Trophoblast cell (in vitro differentiated cells and primary cell): ENCODE measurements at regions not wholly inside any gene's neighbourhood (a gene's known extent, or its start where the extent isn't known, plus 50 kb on each side); places are given as distances from the start of the nearest gene placed in this dataset.

Experiments
- DNase-seq, 2 donors: peaks; one replicate each; pipeline ENCODE4 v3.0.0-alpha.2; 2016
- H2AFZ ChIP-seq: 2 replicates; pipeline ENCODE4 v1.6.1; 2013; ENCODE audit warnings: low read length, moderate library complexity, mild to moderate bottlenecking; ENCODE audit not compliant: insufficient read depth, poor library complexity
- H2AK5ac ChIP-seq: 2 replicates; pipeline ENCODE4 v1.6.1; 2013; ENCODE audit warnings: mild to moderate bottlenecking, low read length
- H2BK120ac ChIP-seq: 2 replicates; pipeline ENCODE4 v1.6.1; 2013; ENCODE audit warnings: low read length, mild to moderate bottlenecking, moderate library complexity; ENCODE audit not compliant: insufficient read depth, poor library complexity
- H2BK12ac ChIP-seq: 2 replicates; pipeline ENCODE4 v1.6.1; 2013; ENCODE audit warnings: mild to moderate bottlenecking, low read length, moderate library complexity
- H2BK5ac ChIP-seq: 2 replicates; pipeline ENCODE4 v1.6.1; 2013; ENCODE audit warnings: low read length, low read depth, moderate library complexity, mild to moderate bottlenecking; ENCODE audit not compliant: poor library complexity
- H3K14ac ChIP-seq: 2 replicates; pipeline ENCODE4 v1.6.1; 2013; ENCODE audit warnings: mild to moderate bottlenecking, low read length
- H3K18ac ChIP-seq: 2 replicates; pipeline ENCODE4 v1.6.1; 2013; ENCODE audit warnings: mild to moderate bottlenecking, low read length
- H3K23ac ChIP-seq: 2 replicates; pipeline ENCODE4 v1.6.1; 2013; ENCODE audit warnings: low read length
- H3K27ac ChIP-seq: 2 replicates; pipeline ENCODE4 v1.5.1; 2013; ENCODE audit warnings: low read depth, mild to moderate bottlenecking, inconsistent platforms, low read length, moderate library complexity
- H3K27me3 ChIP-seq: 2 replicates; pipeline ENCODE4 v1.6.1; 2013; ENCODE audit warnings: inconsistent platforms, mild to moderate bottlenecking, low read length, moderate library complexity; ENCODE audit not compliant: insufficient read depth
- H3K36me3 ChIP-seq, 2 experiments: 1 replicate in 1 of 2; 2 replicates in 1 of 2; pipeline ENCODE4 v1.6.1; 2013; ENCODE audit warnings: low read length in 2 of 2, mild to moderate bottlenecking in 2 of 2, moderate library complexity in 1 of 2; ENCODE audit not compliant: insufficient read depth in 2 of 2, control insufficient read depth in 1 of 2
- H3K4ac ChIP-seq: 2 replicates; pipeline ENCODE4 v1.6.1; 2013; ENCODE audit warnings: low read depth, mild to moderate bottlenecking, low read length, moderate library complexity
- H3K4me1 ChIP-seq, 2 experiments: 1 replicate in 1 of 2; 2 replicates in 1 of 2; pipeline ENCODE4 v1.6.1; 2013; ENCODE audit warnings: low read length in 2 of 2, mild to moderate bottlenecking in 2 of 2, moderate library complexity in 1 of 2; ENCODE audit not compliant: insufficient read depth in 2 of 2, control insufficient read depth in 1 of 2
- H3K4me2 ChIP-seq: 2 replicates; pipeline ENCODE4 v1.6.1; 2013; ENCODE audit warnings: inconsistent platforms, mild to moderate bottlenecking, low read length, moderate library complexity
- H3K4me3 ChIP-seq: 2 replicates; pipeline ENCODE4 v1.5.1; 2013; ENCODE audit warnings: mild to moderate bottlenecking, low read depth, low read length, inconsistent platforms
- H3K79me1 ChIP-seq: one replicate; pipeline ENCODE4 v1.6.1; 2013; ENCODE audit warnings: low read length
- H3K79me2 ChIP-seq: 2 replicates; pipeline ENCODE4 v1.6.1; 2013; ENCODE audit warnings: low read length, mild to moderate bottlenecking; ENCODE audit not compliant: control insufficient read depth, insufficient read depth, poor library complexity
- H3K9ac ChIP-seq: 2 replicates; pipeline ENCODE4 v1.6.1; 2013; ENCODE audit warnings: mild to moderate bottlenecking, low read length
- H3K9me3 ChIP-seq: 2 replicates; pipeline ENCODE4 v1.6.1; 2013; ENCODE audit warnings: low read depth, mild to moderate bottlenecking, control low read depth, inconsistent platforms, low read length; ENCODE audit not compliant: insufficient read depth
- H4K12ac ChIP-seq: 2 replicates; pipeline ENCODE4 v1.6.1; 2013; ENCODE audit warnings: low read depth, mild to moderate bottlenecking, low read length, moderate library complexity
- H4K8ac ChIP-seq: 2 replicates; pipeline ENCODE4 v1.6.1; 2013; ENCODE audit warnings: low read depth, mild to moderate bottlenecking, low read length, moderate library complexity
- H4K91ac ChIP-seq: one replicate; pipeline ENCODE4 v1.6.1; 2013; ENCODE audit warnings: low read depth, mild to moderate bottlenecking, low read length, moderate library complexity
- WGBS: extraction: QIAGEN DNeasy Blood & Tissue Kit; methylation state at CpG from one replicate; pipeline ENCODE4 v1.1.7; 2013; ENCODE audit warnings: missing lambda C conversion rate; ENCODE audit not compliant: insufficient read length, insufficient coverage; ENCODE audit errors: extremely low coverage; 5-methylcytosine and 5-hydroxymethylcytosine counted together

DNA sequence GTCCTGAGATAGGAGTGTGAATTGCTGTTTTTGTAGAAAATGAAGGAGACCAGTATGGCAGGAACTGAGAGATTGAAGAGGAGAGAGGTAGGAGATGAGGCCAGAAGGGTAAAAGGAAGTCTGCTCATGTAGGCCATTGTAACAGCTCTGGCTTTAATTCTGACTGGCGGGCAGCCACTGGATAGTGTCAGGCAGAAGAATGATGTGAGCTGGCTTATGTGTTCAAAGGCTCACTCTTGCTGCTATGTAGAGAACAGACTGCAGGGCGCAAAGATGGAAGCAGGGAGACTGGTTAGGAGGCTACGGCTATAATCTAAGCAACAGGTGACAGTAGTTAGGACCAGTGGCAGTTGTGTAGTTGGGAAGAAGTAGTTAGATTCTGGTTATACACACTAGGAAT lies 160.2 kb upstream of the FGF13 start:
- Histone ChIP-seq H2BK5ac (no peak overlapping the region), H3K79me1 (no peaks in the 10 kb centered on the region), H2BK120ac (no peak overlapping the region), H3K36me3 (no peaks in the 10 kb centered on the region), H2BK12ac (no peak overlapping the region), H2AK5ac (no peak overlapping the region), H2AFZ (no peak overlapping the region), H3K23ac (no peak overlapping the region), H3K14ac (no peak overlapping the region), H3K18ac (no peak overlapping the region), H3K4me3 (no peak overlapping the region), H3K4me2 (no peak overlapping the region), H4K8ac (no peak overlapping the region), H3K9ac (no peak overlapping the region), H3K4ac (no peak overlapping the region), H3K27ac (no peak overlapping the region), H3K4me1 (no peaks in the 10 kb centered on the region), H3K27me3 (no peaks in the 10 kb centered on the region), H3K9me3 (no peaks in the 10 kb centered on the region), H4K91ac (no peak overlapping the region), H4K12ac (no peak overlapping the region), H3K79me2 (no peaks in the 10 kb centered on the region)
- WGBS: no CpG with 5 or more reads among the region's 3 CpGs
- DNase-seq: no peak

DNA sequence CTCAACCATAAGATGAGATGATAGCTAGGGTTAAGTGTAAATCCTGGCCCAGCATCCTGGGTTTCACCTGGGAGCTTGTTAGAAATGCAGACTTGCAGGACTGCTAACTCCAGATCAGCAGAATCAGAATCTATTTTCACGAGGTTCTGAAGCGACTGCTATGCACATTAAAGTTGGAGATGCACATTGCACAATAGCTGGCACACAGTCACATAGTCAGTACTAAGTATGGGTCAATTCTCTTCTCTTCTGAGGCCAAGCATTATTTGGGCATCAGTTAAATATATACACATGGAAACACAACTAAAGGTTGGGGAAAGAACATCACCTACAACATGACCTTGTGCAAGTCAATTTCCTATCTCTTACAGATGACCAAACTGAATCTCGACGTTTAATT lies 155.1 kb upstream of the FGF13 start:
- Histone ChIP-seq H3K4me1 (no peaks in the 10 kb centered on the region), H3K14ac (no peak overlapping the region), H2AFZ (no peak overlapping the region), H3K79me1 (no peaks in the 10 kb centered on the region), H3K23ac (no peak overlapping the region), H2BK12ac (no peak overlapping the region), H3K27ac (no peak overlapping the region), H2BK120ac (no peak overlapping the region), H3K4ac (no peak overlapping the region), H3K4me2 (no peak overlapping the region), H3K4me3 (no peak overlapping the region), H4K8ac (no peak overlapping the region), H3K18ac (no peak overlapping the region), H2BK5ac (no peak overlapping the region), H3K9me3 (no peaks in the 10 kb centered on the region), H3K36me3 (no peaks in the 10 kb centered on the region), H4K91ac (no peak overlapping the region), H4K12ac (no peak overlapping the region), H3K79me2 (no peaks in the 10 kb centered on the region), H3K27me3 (no peaks in the 10 kb centered on the region), H2AK5ac (no peak overlapping the region), H3K9ac (no peak overlapping the region)
- no CpG with 5 or more reads among the region's 4 CpGs for WGBS
- DNase-seq: no peak

DNA sequence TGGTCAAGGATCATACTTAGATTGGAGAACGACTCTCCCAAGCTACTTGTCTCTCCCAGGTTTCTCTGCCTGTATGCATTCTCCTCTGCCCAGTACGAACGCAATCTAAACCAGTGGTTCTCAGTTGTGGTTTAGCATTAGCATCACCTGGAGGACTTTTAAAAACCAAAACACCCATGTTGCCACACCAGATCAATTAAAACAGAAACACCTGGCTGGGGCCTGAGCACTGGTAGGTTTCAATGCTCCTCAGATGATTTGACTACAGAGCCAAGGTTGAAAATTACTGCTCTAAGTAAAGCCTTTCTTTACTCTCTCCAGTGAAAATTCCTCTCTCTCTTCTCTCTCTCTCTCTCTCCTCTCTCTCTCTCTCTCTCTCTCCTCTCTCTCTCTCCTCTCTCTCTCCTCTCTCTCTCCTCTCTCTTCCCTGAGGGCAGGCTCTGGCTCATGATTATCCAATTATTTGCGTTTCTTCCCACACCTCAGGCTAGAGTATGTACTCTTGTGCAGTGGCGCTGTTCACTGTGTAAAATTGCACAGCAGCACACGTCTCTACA lies 153.7 kb upstream of the FGF13 start:
- no peaks in the 10 kb centered on the region for H3K27me3 ChIP-seq
- H2BK5ac ChIP-seq: no peak overlapping the region
- H3K79me2 ChIP-seq: no peaks in the 10 kb centered on the region
- no peaks in the 10 kb centered on the region for H3K9me3 ChIP-seq
- no peak overlapping the region for H2AFZ ChIP-seq
- no peak overlapping the region for H4K12ac ChIP-seq
- no peak overlapping the region for H4K8ac ChIP-seq
- no peak overlapping the region for H3K4me2 ChIP-seq
- H2AK5ac ChIP-seq: no peak overlapping the region
- H3K4ac ChIP-seq: no peak overlapping the region
- H3K18ac ChIP-seq: no peak overlapping the region
- H4K91ac ChIP-seq: no peak overlapping the region
- DNase-seq: no peak
- no peak overlapping the region for H3K27ac ChIP-seq
- H3K9ac ChIP-seq: no peak overlapping the region
- H3K4me3 ChIP-seq: no peak overlapping the region
- no CpG with 5 or more reads among the region's 6 CpGs for whole genome bisulfite sequencing
- no peak overlapping the region for H2BK12ac ChIP-seq
- no peak overlapping the region for H3K14ac ChIP-seq
- H3K4me1 ChIP-seq: no peaks in the 10 kb centered on the region
- H3K79me1 ChIP-seq: no peaks in the 10 kb centered on the region
- no peak overlapping the region for H2BK120ac ChIP-seq
- no peak overlapping the region for H3K23ac ChIP-seq
- H3K36me3 ChIP-seq: no peaks in the 10 kb centered on the region

DNA sequence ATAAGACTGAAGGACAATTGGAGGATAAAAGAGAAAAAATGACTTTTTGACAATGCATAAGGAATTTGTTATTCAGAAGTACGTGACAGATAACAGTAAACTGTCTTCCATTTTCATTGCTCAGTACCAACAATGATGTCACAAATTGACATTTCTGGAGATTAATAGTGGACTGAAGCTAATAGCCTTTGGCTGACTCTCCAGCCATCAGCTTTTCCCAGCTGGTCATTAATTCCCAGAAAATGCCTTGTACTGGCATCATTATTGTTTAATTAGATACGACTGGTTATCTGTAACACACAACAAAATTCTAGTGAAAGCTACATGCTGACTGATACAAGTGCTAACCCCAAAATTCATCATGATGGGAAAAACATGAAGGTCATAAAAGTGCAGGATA lies 147.9 kb upstream of the FGF13 start:
- H3K4me3 ChIP-seq: no peak overlapping the region
- H3K4ac ChIP-seq: no peak overlapping the region
- H2BK5ac ChIP-seq: no peak overlapping the region
- H3K79me1 ChIP-seq: no peaks in the 10 kb centered on the region
- H3K9ac ChIP-seq: no peak overlapping the region
- DNase-seq: no peak
- H3K23ac ChIP-seq: no peak overlapping the region
- no peak overlapping the region for H2BK12ac ChIP-seq
- no peak overlapping the region for H3K4me2 ChIP-seq
- no peak overlapping the region for H4K91ac ChIP-seq
- H3K4me1 ChIP-seq: no peaks in the 10 kb centered on the region
- H3K14ac ChIP-seq: no peak overlapping the region
- no peak overlapping the region for H2AFZ ChIP-seq
- no peaks in the 10 kb centered on the region for H3K9me3 ChIP-seq
- H3K27ac ChIP-seq: no peak overlapping the region
- WGBS: no CpG with 5 or more reads among the region's 2 CpGs
- no peaks in the 10 kb centered on the region for H3K36me3 ChIP-seq
- no peak overlapping the region for H4K12ac ChIP-seq
- H3K18ac ChIP-seq: no peak overlapping the region
- H3K27me3 ChIP-seq: no peaks in the 10 kb centered on the region
- no peak overlapping the region for H4K8ac ChIP-seq
- no peaks in the 10 kb centered on the region for H3K79me2 ChIP-seq
- no peak overlapping the region for H2BK120ac ChIP-seq
- H2AK5ac ChIP-seq: no peak overlapping the region
